Ishikawa (cell line): ENCODE measurements at regions not wholly inside any gene's neighbourhood (a gene's known extent, or its start where the extent isn't known, plus 50 kb on each side); places are given as distances from the start of the nearest gene placed in this dataset.

Experiments used
- EP300 ChIP-seq: IDR thresholded peaks from 2 replicates; pipeline ENCODE4 v1.6.1; 2012; ENCODE audit warnings: borderline replicate concordance
- NFIC ChIP-seq: IDR thresholded peaks from 2 replicates; pipeline ENCODE4 v1.6.1; 2012
- RAD21 ChIP-seq: IDR thresholded peaks from 2 replicates; pipeline ENCODE4 v1.6.1; 2012; ENCODE audit warnings: low read depth
- TAF1 ChIP-seq: IDR thresholded peaks from 2 replicates; pipeline ENCODE4 v1.6.1; 2012; ENCODE audit warnings: low read depth, mild to moderate bottlenecking
- TF ChIP-seq, protein P1 (sequence below): IDR thresholded peaks from 2 replicates; pipeline ENCODE4 v1.6.1; 2012; ENCODE audit warnings: low read depth, mild to moderate bottlenecking

DNA sequence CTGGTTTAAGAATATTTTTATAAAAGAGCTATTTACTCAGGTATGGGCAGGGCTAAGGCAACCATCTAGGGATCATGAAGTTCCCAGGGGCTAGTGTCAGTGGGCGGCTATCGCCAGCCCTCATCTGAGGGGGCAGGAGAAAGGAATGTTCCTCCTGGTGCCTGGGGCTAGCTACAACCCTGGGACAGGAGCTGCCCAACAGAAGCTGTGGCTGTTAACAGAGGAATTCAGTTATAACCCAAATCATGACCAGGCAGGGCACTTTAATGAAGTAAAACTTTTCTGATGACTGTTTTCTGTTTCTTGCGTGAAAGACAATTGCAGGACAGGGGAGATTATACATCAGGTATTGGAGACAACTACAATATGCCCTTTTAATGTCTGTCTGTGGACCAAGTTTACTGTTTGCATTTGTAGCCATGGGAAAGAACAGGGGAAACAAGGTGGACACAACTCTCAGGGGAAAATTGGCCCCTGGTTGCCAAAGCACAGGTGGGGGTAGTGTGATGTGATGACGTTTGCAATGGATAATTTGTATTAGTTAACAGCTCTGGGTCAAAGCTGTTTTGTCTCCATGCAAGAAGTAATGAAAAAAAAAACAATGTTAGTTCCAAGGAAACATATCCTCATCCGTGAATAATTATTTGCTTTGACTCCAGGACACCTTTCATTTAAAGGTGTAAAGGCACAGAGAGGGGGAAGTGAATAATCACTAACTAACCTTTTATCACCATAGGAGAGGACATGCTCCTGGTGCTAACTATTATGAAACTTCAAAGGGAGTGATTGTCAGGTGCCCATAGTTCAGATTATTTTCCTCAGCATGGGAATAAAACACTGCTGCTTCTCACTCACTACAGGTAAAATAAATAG lies 105.2 kb downstream of the TSEN15 start:
- TF ChIP-seq, protein P1, sequence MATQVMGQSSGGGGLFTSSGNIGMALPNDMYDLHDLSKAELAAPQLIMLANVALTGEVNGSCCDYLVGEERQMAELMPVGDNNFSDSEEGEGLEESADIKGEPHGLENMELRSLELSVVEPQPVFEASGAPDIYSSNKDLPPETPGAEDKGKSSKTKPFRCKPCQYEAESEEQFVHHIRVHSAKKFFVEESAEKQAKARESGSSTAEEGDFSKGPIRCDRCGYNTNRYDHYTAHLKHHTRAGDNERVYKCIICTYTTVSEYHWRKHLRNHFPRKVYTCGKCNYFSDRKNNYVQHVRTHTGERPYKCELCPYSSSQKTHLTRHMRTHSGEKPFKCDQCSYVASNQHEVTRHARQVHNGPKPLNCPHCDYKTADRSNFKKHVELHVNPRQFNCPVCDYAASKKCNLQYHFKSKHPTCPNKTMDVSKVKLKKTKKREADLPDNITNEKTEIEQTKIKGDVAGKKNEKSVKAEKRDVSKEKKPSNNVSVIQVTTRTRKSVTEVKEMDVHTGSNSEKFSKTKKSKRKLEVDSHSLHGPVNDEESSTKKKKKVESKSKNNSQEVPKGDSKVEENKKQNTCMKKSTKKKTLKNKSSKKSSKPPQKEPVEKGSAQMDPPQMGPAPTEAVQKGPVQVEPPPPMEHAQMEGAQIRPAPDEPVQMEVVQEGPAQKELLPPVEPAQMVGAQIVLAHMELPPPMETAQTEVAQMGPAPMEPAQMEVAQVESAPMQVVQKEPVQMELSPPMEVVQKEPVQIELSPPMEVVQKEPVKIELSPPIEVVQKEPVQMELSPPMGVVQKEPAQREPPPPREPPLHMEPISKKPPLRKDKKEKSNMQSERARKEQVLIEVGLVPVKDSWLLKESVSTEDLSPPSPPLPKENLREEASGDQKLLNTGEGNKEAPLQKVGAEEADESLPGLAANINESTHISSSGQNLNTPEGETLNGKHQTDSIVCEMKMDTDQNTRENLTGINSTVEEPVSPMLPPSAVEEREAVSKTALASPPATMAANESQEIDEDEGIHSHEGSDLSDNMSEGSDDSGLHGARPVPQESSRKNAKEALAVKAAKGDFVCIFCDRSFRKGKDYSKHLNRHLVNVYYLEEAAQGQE = no peak
- TF ChIP-seq TAF1 (no peak), EP300 (no peak), RAD21 (no peak), NFIC (no peak)
